Fibroblast of villous mesenchyme (primary cell): ENCODE measurements at regions not wholly inside any gene's neighbourhood (a gene's known extent, or its start where the extent isn't known, plus 50 kb on each side); places are given as distances from the start of the nearest gene placed in this dataset.
A peak's percentile ranks its signal among the peaks of the same experiment; 100 is the strongest.
"Not testable (repeated sequence)": the region's sequence is repeated elsewhere in the genome, so short reads cannot be mapped to it uniquely, and the experiment has no call there.

Experiments
- DNase-seq: peaks from one replicate; pipeline ENCODE4 v3.0.0-alpha.2; 2010; ENCODE audit warnings: low read depth
- H3K4me3 ChIP-seq: 2 replicates; pipeline ENCODE4 v1.5.1; 2011; ENCODE audit warnings: low read depth, mild to moderate bottlenecking, low read length
- TF ChIP-seq, protein P1 (sequence below): IDR thresholded peaks from 2 replicates; pipeline ENCODE4 v1.5.1; 2012; ENCODE audit warnings: low read depth, mild to moderate bottlenecking, low read length; ENCODE audit not compliant: insufficient read depth

DNA sequence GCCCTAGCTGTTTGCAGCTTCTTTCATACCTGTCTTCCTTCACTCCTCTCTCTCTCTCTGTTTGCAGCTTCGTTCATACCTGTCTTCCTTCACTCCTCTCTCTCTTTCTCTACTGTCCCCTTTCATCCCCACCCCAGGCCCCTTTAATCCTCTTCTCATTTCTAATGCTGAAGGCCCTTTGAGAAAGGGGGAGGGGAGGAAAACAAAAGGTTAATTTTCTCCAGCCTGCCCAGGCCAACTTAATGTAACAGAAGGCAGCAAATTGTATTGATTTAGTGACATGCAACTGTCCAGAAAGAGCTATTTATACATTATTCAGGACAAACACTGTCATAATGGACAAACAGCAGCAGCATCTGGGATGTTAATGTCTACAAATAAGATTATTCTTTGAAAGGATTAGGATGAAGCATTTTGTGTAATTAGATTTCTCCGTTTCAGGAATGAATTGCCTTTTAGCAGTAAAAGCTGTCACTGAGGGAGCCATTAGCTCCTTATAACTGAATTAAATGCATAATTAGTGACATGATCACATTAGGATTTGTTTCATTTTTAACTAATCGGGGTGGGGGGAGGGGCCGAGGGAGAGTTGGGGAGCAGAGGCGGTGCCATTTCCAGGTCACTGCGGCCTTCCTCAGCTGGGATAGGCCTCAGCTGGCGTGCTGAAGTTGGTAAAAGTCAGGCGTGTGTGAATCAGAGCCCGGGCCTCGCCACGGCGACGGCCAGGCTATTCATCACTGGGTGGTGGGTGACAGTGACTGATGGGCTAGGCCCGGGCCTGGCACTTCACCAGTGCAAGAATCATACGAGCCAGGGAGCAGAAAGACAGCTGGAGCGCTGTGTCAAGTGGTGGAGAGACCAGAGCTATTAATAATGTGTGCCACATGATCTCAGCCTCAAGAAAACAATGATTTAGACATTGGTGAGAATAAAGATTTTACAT is 174.5 kb downstream of the NKX6-1 start:
- TF ChIP-seq, protein P1, sequence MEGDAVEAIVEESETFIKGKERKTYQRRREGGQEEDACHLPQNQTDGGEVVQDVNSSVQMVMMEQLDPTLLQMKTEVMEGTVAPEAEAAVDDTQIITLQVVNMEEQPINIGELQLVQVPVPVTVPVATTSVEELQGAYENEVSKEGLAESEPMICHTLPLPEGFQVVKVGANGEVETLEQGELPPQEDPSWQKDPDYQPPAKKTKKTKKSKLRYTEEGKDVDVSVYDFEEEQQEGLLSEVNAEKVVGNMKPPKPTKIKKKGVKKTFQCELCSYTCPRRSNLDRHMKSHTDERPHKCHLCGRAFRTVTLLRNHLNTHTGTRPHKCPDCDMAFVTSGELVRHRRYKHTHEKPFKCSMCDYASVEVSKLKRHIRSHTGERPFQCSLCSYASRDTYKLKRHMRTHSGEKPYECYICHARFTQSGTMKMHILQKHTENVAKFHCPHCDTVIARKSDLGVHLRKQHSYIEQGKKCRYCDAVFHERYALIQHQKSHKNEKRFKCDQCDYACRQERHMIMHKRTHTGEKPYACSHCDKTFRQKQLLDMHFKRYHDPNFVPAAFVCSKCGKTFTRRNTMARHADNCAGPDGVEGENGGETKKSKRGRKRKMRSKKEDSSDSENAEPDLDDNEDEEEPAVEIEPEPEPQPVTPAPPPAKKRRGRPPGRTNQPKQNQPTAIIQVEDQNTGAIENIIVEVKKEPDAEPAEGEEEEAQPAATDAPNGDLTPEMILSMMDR, result no peak
- no peak overlapping the region for H3K4me3 ChIP-seq
- no peak for DNase-seq

- DNase-seq, result peak; percentile 5
- TF ChIP-seq, protein P1, result no peak
These were observed 180.0 kb downstream of the NKX6-1 start for GRCh38 chr4:84319124-84319523.

DNA sequence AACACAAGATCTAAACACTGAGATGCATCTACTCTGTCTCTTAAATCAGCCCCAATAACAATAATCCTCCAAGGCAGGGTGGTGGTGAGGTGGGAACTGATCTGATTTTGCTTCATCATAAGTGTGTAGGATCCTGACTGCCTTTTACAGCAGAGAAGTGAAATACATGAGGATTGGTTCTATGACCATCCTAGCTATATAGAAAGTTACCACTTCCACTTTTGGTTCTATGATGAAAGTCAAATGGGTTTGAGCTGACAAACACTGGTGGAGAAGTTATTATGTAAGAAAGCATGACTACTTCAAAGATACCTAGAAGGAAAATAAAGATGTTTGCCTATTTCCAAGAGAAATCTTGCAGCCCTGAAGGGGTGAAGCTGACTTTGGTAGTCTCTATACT is 181.6 kb downstream of the NKX6-1 start:
- no peak overlapping the region for H3K4me3 ChIP-seq
- TF ChIP-seq, protein P1, result no peak
- DNase-seq, result no peak

More at GRCh38 chr4:84319124-84319523, 180.0 kb downstream of the NKX6-1 start:
- H3K4me3 ChIP-seq, result no peak overlapping the region

DNA sequence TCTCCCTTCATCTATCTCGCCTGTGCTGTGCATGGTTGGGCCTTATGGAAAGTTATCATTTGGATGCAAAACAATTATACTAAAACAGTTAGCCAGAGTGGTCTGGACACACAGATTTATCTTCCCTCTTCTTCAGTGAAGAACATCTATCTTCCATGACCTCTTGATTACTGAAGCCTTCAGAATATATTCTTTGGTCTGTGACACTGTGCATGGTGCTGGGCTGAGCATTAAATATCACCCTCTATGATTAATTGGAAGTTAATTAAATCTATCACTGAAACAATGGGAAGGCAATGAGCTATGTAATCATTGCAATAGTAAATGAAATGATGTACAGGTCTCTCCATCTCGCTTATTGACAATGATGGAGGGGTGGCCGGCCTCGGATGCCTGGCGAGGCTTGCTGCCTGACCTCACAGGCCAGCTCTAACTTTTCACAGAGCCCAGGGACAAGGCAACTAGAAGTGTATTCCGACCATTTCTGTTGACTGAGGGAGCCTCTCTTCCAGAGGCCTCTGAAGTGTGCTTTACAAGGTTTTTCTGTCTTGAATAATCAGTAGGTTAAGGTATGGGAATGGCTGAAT is 186.6 kb downstream of the NKX6-1 start:
- no peak overlapping the region for H3K4me3 ChIP-seq
- TF ChIP-seq, protein P1, result no peak
- DNase-seq, result no peak

GRCh38 chr4:84309191-84309590 is 189.9 kb downstream of the NKX6-1 start:
- TF ChIP-seq, protein P1, result no peak
- no peak overlapping the region for H3K4me3 ChIP-seq
- no peak for DNase-seq

GRCh38 chr4:84298719-84299254 is 200.3 kb downstream of the NKX6-1 start:
- DNase-seq, H3K4me3 ChIP-seq: not testable (repeated sequence)

GRCh38 chr4:84298023-84298718 is 200.9 kb downstream of the NKX6-1 start:
- TF ChIP-seq, protein P1, result no peak
- no peak for DNase-seq
- H3K4me3 ChIP-seq, result no peak overlapping the region
